SK-N-SH (cell line): ENCODE measurements at regions not wholly inside any gene's neighbourhood (a gene's known extent, or its start where the extent isn't known, plus 50 kb on each side); places are given as distances from the start of the nearest gene placed in this dataset.

ENCODE experiments used
- CTCF ChIA-PET: fragments of 300-600, 350-600 bp; formaldehyde crosslinking; extraction: SDS; loops from one replicate; lab custom pipeline; 2021; lab: Yijun Ruan, JAX
- POLR2A ChIA-PET: fragments of 350-600 bp; sonication (Branson Sonifier 250); formaldehyde crosslinking; extraction: SDS; loops from one replicate; lab custom pipeline; 2020; ENCODE audit warnings: antibody characterized with exemption, inconsistent platforms; lab: Yijun Ruan, JAX
- DNase-seq: peaks from one replicate; pipeline ENCODE4 v3.0.0; 2012
- H2AFZ ChIP-seq: fragments of 200-600 bp; sonication (generic); 2 replicates; pipeline ENCODE4 v1.8.1; 2016; ENCODE audit warnings: antibody characterized with exemption, mild to moderate bottlenecking, low read depth
- H3F3A ChIP-seq: fragments of 200-600 bp; sonication (generic); replicated peaks from 2 replicates; pipeline ENCODE3; 2016; ENCODE audit warnings: antibody characterized with exemption, mild to moderate bottlenecking; ENCODE audit not compliant: insufficient read depth
- H3K27ac ChIP-seq, 2 experiments: fragments of 200-500 bp in 1 of 2; fragments of 200-600 bp in 1 of 2; sonication (Bioruptor generic) in 1 of 2; sonication (generic), shearing (Covaris generic) in 1 of 2; 2 replicates each; pipeline versions ENCODE4 v1.5.1 to v1.6.1; 2014 to 2016; ENCODE audit warnings: low read depth in 2 of 2, inconsistent platforms in 1 of 2, low read length in 1 of 2, mild to moderate bottlenecking in 1 of 2, mixed read lengths in 1 of 2
- H3K27me3 ChIP-seq: fragments of 200-600 bp; sonication (generic), shearing (Covaris generic); 2 replicates; pipeline ENCODE4 v1.6.1; 2016; ENCODE audit warnings: mixed run types; ENCODE audit not compliant: insufficient read depth
- H3K36me3 ChIP-seq, 2 experiments: fragments of 200-500 bp in 1 of 2; fragments of 200-600 bp in 1 of 2; sonication (Bioruptor generic) in 1 of 2; sonication (generic) in 1 of 2; replicated peaks in 1 of 2; 2 replicates each; pipeline versions ENCODE3 to v1.5.1; 2014 to 2016; ENCODE audit warnings: low read length in 1 of 2, mild to moderate bottlenecking in 1 of 2; ENCODE audit not compliant: insufficient read depth in 2 of 2, control insufficient read depth in 1 of 2
- H3K4me1 ChIP-seq, 2 experiments: fragments of 200-500 bp in 1 of 2; fragments of 200-600 bp in 1 of 2; sonication (Bioruptor generic) in 1 of 2; sonication (generic), shearing (Covaris generic) in 1 of 2; 2 replicates each; pipeline versions ENCODE4 v1.5.1 to v1.6.1; 2014 to 2016; ENCODE audit warnings: low read depth in 1 of 2, low read length in 1 of 2, mixed run types in 1 of 2; ENCODE audit not compliant: insufficient read depth in 2 of 2, control insufficient read depth in 1 of 2
- H3K4me2 ChIP-seq: fragments of 200-600 bp; sonication (generic), shearing (Covaris generic); 2 replicates; pipeline ENCODE4 v1.6.1; 2017; ENCODE audit warnings: mixed run types
- H3K4me3 ChIP-seq, 2 experiments: fragments of 200-500 bp in 1 of 2; fragments of 200-600 bp in 1 of 2; sonication (Bioruptor generic) in 1 of 2; sonication (generic), shearing (Covaris generic) in 1 of 2; 2 replicates each; pipeline versions ENCODE4 v1.5.1 to v1.8.1; 2014 to 2016; ENCODE audit warnings: low read depth in 2 of 2, inconsistent platforms in 1 of 2, low read length in 1 of 2, mild to moderate bottlenecking in 1 of 2, mixed read lengths in 1 of 2, moderate library complexity in 1 of 2
- H3K79me2 ChIP-seq: fragments of 200-600 bp; sonication (generic); 2 replicates; pipeline ENCODE4 v1.8.1; 2017; ENCODE audit warnings: mild to moderate bottlenecking; ENCODE audit not compliant: insufficient read depth
- H3K9ac ChIP-seq: fragments of 200-600 bp; sonication (generic); 2 replicates; pipeline ENCODE4 v1.6.1; 2017; ENCODE audit warnings: mixed run types
- H3K9me2 ChIP-seq: fragments of 200-600 bp; sonication (generic); 2 replicates; pipeline ENCODE4 v1.6.1; 2017; ENCODE audit warnings: mixed run types
- H3K9me3 ChIP-seq: fragments of 200-600 bp; sonication (generic); 2 replicates; pipeline ENCODE4 v1.6.1; 2017; ENCODE audit warnings: mixed run types, mild to moderate bottlenecking, moderate library complexity
- H4K20me1 ChIP-seq: fragments of 200-600 bp; sonication (generic); 2 replicates; pipeline ENCODE4 v1.6.1; 2017; ENCODE audit warnings: mild to moderate bottlenecking, mixed run types; ENCODE audit not compliant: insufficient read depth
- EP300 ChIP-seq, 2 experiments: IDR thresholded peaks; 2 replicates each; pipeline versions ENCODE4 v1.4.0 to v1.6.1; 2012; ENCODE audit warnings: borderline replicate concordance in 1 of 2, low read depth in 1 of 2, low read length in 1 of 2
- EZH2phosphoT487 ChIP-seq: fragments of 200-600 bp; sonication (generic); IDR thresholded peaks from 2 replicates; pipeline ENCODE4 v1.6.1; 2017; ENCODE audit warnings: low read depth, mixed run types, mild to moderate bottlenecking, antibody characterized with exemption, moderate library complexity, borderline replicate concordance
- FOSL2 ChIP-seq: IDR thresholded peaks from 2 replicates; pipeline ENCODE4 v1.4.0; 2012; ENCODE audit warnings: low read depth, mild to moderate bottlenecking, moderate library complexity, borderline replicate concordance
- FOXJ3 ChIP-seq: sonication (generic); formaldehyde crosslinking; IDR thresholded peaks from 2 replicates; pipeline ENCODE4 v1.5.1; 2020; ENCODE audit warnings: mild to moderate bottlenecking, missing genetic modification reagents
- FOXM1 ChIP-seq: IDR thresholded peaks from 2 replicates; pipeline ENCODE4 v1.4.0; 2012; ENCODE audit warnings: low read depth, mild to moderate bottlenecking
- GABPA ChIP-seq: IDR thresholded peaks from 2 replicates; pipeline ENCODE4 v1.4.0; 2012; ENCODE audit warnings: low read depth, mild to moderate bottlenecking
- GATA2 ChIP-seq: sonication (generic); formaldehyde crosslinking; IDR thresholded peaks from 2 replicates; pipeline ENCODE4 v1.5.0; 2020; ENCODE audit warnings: mild to moderate bottlenecking, missing genetic modification reagents
- IRF3 ChIP-seq: fragments of 150-350 bp; IDR thresholded peaks from 2 replicates; pipeline ENCODE4 v1.6.1; 2016; ENCODE audit warnings: mild to moderate bottlenecking, low read depth, low read length
- NFIC ChIP-seq: IDR thresholded peaks from 2 replicates; pipeline ENCODE4 v1.4.0; 2012; ENCODE audit warnings: borderline replicate concordance
- SIN3A ChIP-seq: IDR thresholded peaks from 2 replicates; pipeline ENCODE4 v1.6.1; 2012; ENCODE audit warnings: low read depth, mild to moderate bottlenecking, low read length, moderate library complexity, borderline replicate concordance
- WGBS: methylation state at CpG from one replicate; pipeline ENCODE4 v1.1.6; 2017; ENCODE audit warnings: low lambda C conversion rate; 5-methylcytosine and 5-hydroxymethylcytosine counted together
- TF ChIP-seq, protein P1 (sequence below): IDR thresholded peaks from 2 replicates; pipeline ENCODE4 v1.4.0; 2012; ENCODE audit warnings: low read depth, borderline replicate concordance

GRCh38 chr5:154570572-154571324 lies 92.7 kb upstream of the HAND1 start (continued):
- no peak for TF ChIP-seq IRF3
- TF ChIP-seq GATA2 (CRISPR knock-in tag): no peak
- TF ChIP-seq SIN3A: no peak
- TF ChIP-seq, protein P1, sequence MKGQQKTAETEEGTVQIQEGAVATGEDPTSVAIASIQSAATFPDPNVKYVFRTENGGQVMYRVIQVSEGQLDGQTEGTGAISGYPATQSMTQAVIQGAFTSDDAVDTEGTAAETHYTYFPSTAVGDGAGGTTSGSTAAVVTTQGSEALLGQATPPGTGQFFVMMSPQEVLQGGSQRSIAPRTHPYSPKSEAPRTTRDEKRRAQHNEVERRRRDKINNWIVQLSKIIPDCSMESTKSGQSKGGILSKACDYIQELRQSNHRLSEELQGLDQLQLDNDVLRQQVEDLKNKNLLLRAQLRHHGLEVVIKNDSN: no peak
- TF ChIP-seq NFIC: no peak
- TF ChIP-seq FOXJ3 (CRISPR knock-in tag): no peak

GRCh38 chr5:154568589-154568988 lies 90.6 kb upstream of the HAND1 start:
- Histone ChIP-seq H4K20me1 (no peaks in the 10 kb centered on the region), H3K9me3 (no peaks in the 10 kb centered on the region), H3K4me2 (no peak overlapping the region), H3F3A (no peaks in the 10 kb centered on the region), H3K79me2 (no peaks in the 10 kb centered on the region), H2AFZ (no peak overlapping the region), H3K27ac (peak overlapping the region in 1 of 2 experiments; percentile 48; a peak in 1 of 4 replicates), H3K27me3 (no peaks in the 10 kb centered on the region), H3K4me3 (no peak overlapping the region), H3K9me2 (no peaks in the 10 kb centered on the region), H3K36me3 (no peaks in the 10 kb centered on the region), H3K4me1 (peaks cover 0 to 15% of the 10 kb centered on the region in 2 experiments; a peak in 1 of 4 replicates), H3K9ac (no peak overlapping the region)
- ChIA-PET CTCF (interaction anchor here (1.5 kb wide), 1 partner anchor 9 kb away, joined by 3 read pairs; no protein-coding TSS in a partner anchor), POLR2A (no interaction called here)
- DNase-seq: peak; percentile 46
- 83% methylated on average over 2 of the region's 6 CpGs for WGBS
- TF ChIP-seq EP300 (IDR thresholded peaks at IDR 0.05; ENCODE audit: borderline replicate concordance in 1 of 2, low read depth in 1 of 2, low read length in 1 of 2): peak in 1 of 2 experiments; percentile 31; a peak in 1 of 4 replicates
- TF ChIP-seq IRF3: no peak
- TF ChIP-seq GABPA: no peak
- no peak for TF ChIP-seq FOXM1
- no peak for TF ChIP-seq EZH2phosphoT487

- Histone ChIP-seq H3K36me3 (no peaks in the 10 kb centered on the region), H3K4me2 (no peak overlapping the region), H2AFZ (no peak overlapping the region), H3K27me3 (no peaks in the 10 kb centered on the region), H3K9me2 (no peaks in the 10 kb centered on the region), H3K79me2 (no peaks in the 10 kb centered on the region), H3K9ac (no peak overlapping the region), H3K27ac (no peak overlapping the region), H3F3A (no peaks in the 10 kb centered on the region), H3K9me3 (no peaks in the 10 kb centered on the region), H4K20me1 (no peaks in the 10 kb centered on the region), H3K4me1 (peaks cover 0 to 9% of the 10 kb centered on the region in 2 experiments; a peak in 1 of 4 replicates), H3K4me3 (no peak overlapping the region)
- 68% methylated on average over 6 of the region's 6 CpGs for WGBS
- CTCF ChIA-PET: interaction anchor here (0.7 to 1.1 kb wide), 2 partner anchors 44 to 46 kb away, joined by 3 read pairs; no protein-coding TSS in a partner anchor
- TF ChIP-seq FOSL2: no peak
- POLR2A ChIA-PET: interaction anchor here (0.6 kb wide), 1 partner anchor 22 kb away, joined by 3 read pairs; no protein-coding TSS in a partner anchor
- DNase-seq: no peak
These were observed 89.1 kb upstream of the HAND1 start for GRCh38 chr5:154567155-154567554.
